A549 (cell line): ENCODE measurements at regions not wholly inside any gene's neighbourhood (a gene's known extent, or its start where the extent isn't known, plus 50 kb on each side); places are given as distances from the start of the nearest gene placed in this dataset.

Experiments
- ATAC-seq, 2 experiments: fragments of 200-7000 bp in 1 of 2; fragments of >200 bp in 1 of 2; cut with Nextera tagmentation in 1 of 2; cut with Tn5 transposase in 1 of 2; 3 replicates each; pipeline versions ENCODE4 v1.8.0 to v1.9.1; 2018 to 2020; ENCODE audit warnings: mild to moderate bottlenecking in 1 of 2, moderate library complexity in 1 of 2
- CTCF ChIA-PET: fragments of 300-600 bp; sonication (Branson Sonifier 250); formaldehyde crosslinking; extraction: SDS; loops from one replicate; lab custom pipeline; 2021; ENCODE audit warnings: antibody characterized with exemption, inconsistent platforms; lab: Yijun Ruan, JAX
- POLR2A ChIA-PET: fragments of 350-600 bp; formaldehyde crosslinking; extraction: SDS; loops from one replicate; lab custom pipeline; 2021; ENCODE audit warnings: antibody characterized with exemption, inconsistent platforms; lab: Yijun Ruan, JAX
- DNase-seq, 2 experiments: peaks; one replicate each; pipeline versions ENCODE4 v3.0.0 to v3.0.0-alpha.2; 2011 to 2016; ENCODE audit warnings: low read depth in 1 of 2, low spot score in 1 of 2
- FAIRE-seq: peaks from 2 replicates; lab custom pipeline; 2011; peaks lifted over from hg19 to GRCh38; lab: Jason Lieb, UNC
- H3K27ac ChIP-seq, 2 experiments: fragments of >200 bp; sonication (Bioruptor Twin); formaldehyde crosslinking; 3 replicates each; pipeline ENCODE4 v1.5.1; 2016 to 2017
- H3K4me1 ChIP-seq: fragments of >200 bp; sonication (Bioruptor Twin); formaldehyde crosslinking; 3 replicates; pipeline ENCODE4 v1.6.1; 2016
- H3K4me2 ChIP-seq: fragments of >200 bp; sonication (Bioruptor Twin); formaldehyde crosslinking; 3 replicates; pipeline ENCODE4 v1.6.1; 2016
- H3K4me3 ChIP-seq: fragments of >200 bp; sonication (Bioruptor Twin); formaldehyde crosslinking; 3 replicates; pipeline ENCODE4 v1.5.1; 2016
- H3K9me3 ChIP-seq: fragments of >200 bp; sonication (Bioruptor Twin); formaldehyde crosslinking; 3 replicates; pipeline ENCODE4 v1.6.1; 2016
- BHLHE40 ChIP-seq: IDR thresholded peaks from 2 replicates; pipeline ENCODE4 v1.6.1; 2012; ENCODE audit warnings: low read depth, low read length, inconsistent platforms
- CEBPB ChIP-seq, 2 experiments: fragments of >200 bp in 1 of 2; sonication (Bioruptor Twin) in 1 of 2; formaldehyde crosslinking in 1 of 2; IDR thresholded peaks; 2 replicates each; pipeline ENCODE4 v1.6.1; 2012 to 2016
- FOSB ChIP-seq: fragments of 250-450 bp; sonication (Bioruptor Pico); IDR thresholded peaks from 2 replicates; pipeline ENCODE4 v1.5.0; 2020; ENCODE audit warnings: mild to moderate bottlenecking, moderate library complexity
- FOXS1 ChIP-seq: fragments of 250-450 bp; sonication (Bioruptor Pico); IDR thresholded peaks from 2 replicates; pipeline ENCODE4 v1.5.0; 2020; ENCODE audit warnings: mild to moderate bottlenecking, moderate library complexity
- HDAC2 ChIP-seq: fragments of 200-600 bp; sonication (generic); IDR thresholded peaks from 2 replicates; pipeline ENCODE4 v1.6.1; 2016
- JUN ChIP-seq, 2 experiments: fragments of >200 bp; sonication (Bioruptor Twin); formaldehyde crosslinking; IDR thresholded peaks; 2 replicates in 1 of 2; 3 replicates in 1 of 2; pipeline ENCODE4 v1.6.1; 2016 to 2017
- KDM1A ChIP-seq: fragments of 200-600 bp; sonication (generic); IDR thresholded peaks from 2 replicates; pipeline ENCODE4 v1.6.1; 2016; ENCODE audit warnings: low read depth, mild to moderate bottlenecking
- KDM5A ChIP-seq: fragments of 200-600 bp; sonication (generic); IDR thresholded peaks from 2 replicates; pipeline ENCODE4 v1.6.1; 2016; ENCODE audit warnings: antibody characterized with exemption, mild to moderate bottlenecking
- MAFK ChIP-seq: fragments of 450-650 bp; IDR thresholded peaks from 2 replicates; pipeline ENCODE4 v1.6.1; 2014; ENCODE audit not compliant: partially characterized antibody
- NFE2L2 ChIP-seq: fragments of 150-350 bp; conservative IDR thresholded peaks from 2 replicates; pipeline ENCODE4 v1.6.1; 2014; ENCODE audit warnings: low read length
- PHF8 ChIP-seq: fragments of 200-600 bp; sonication (generic); IDR thresholded peaks from 2 replicates; pipeline ENCODE4 v1.6.1; 2016; ENCODE audit warnings: low read depth, mild to moderate bottlenecking, antibody characterized with exemption, moderate library complexity, borderline replicate concordance
- POLR2AphosphoS2 ChIP-seq: conservative IDR thresholded peaks from 2 replicates; pipeline ENCODE4 v1.6.1; 2012; ENCODE audit warnings: low read length, improper control_type of control experiment, inconsistent platforms
- RCOR1 ChIP-seq: fragments of 150-350 bp; IDR thresholded peaks from 2 replicates; pipeline ENCODE4 v1.6.1; 2014; ENCODE audit warnings: antibody characterized with exemption, low read length, low read depth
- RNF2 ChIP-seq: fragments of 200-600 bp; sonication (generic); IDR thresholded peaks from 2 replicates; pipeline ENCODE4 v1.6.1; 2016; ENCODE audit warnings: low read depth, mild to moderate bottlenecking, antibody characterized with exemption, moderate library complexity, borderline replicate concordance
- SMC3 ChIP-seq: fragments of >200 bp; sonication (Bioruptor Twin); formaldehyde crosslinking; IDR thresholded peaks from 3 replicates; pipeline ENCODE4 v1.6.1; 2018; ENCODE audit warnings: inconsistent platforms
- TFCP2L1 ChIP-seq: fragments of 250-450 bp; sonication (Bioruptor Pico); IDR thresholded peaks from 2 replicates; pipeline ENCODE4 v1.5.0; 2021; ENCODE audit warnings: mild to moderate bottlenecking
- ZNF302 ChIP-seq: fragments of 250-450 bp; sonication (Bioruptor Pico); IDR thresholded peaks from 2 replicates; pipeline ENCODE4 v1.9.0; 2021; ENCODE audit warnings: inconsistent platforms, mild to moderate bottlenecking, moderate library complexity
- WGBS: methylation state at CpG from one replicate; pipeline ENCODE4 v1.1.6; 2017; ENCODE audit errors: missing lambda C conversion rate; 5-methylcytosine and 5-hydroxymethylcytosine counted together
- TF ChIP-seq, protein P1 (sequence below): fragments of 200-600 bp; sonication (generic); IDR thresholded peaks from 2 replicates; pipeline ENCODE4 v1.6.1; 2016; ENCODE audit warnings: antibody characterized with exemption, mild to moderate bottlenecking, moderate library complexity
- TF ChIP-seq, protein P2 (sequence below): IDR thresholded peaks from 2 replicates; pipeline ENCODE4 v1.6.1; 2012
- TF ChIP-seq, protein P3 (sequence below): fragments of >200 bp; sonication (Bioruptor Twin); formaldehyde crosslinking; IDR thresholded peaks from 3 replicates; pipeline ENCODE4 v1.6.1; 2016
- TF ChIP-seq, protein P4 (sequence below): fragments of >200 bp; sonication (Bioruptor Twin); formaldehyde crosslinking; IDR thresholded peaks from 2 replicates; pipeline ENCODE4 v1.6.1; 2016

DNA sequence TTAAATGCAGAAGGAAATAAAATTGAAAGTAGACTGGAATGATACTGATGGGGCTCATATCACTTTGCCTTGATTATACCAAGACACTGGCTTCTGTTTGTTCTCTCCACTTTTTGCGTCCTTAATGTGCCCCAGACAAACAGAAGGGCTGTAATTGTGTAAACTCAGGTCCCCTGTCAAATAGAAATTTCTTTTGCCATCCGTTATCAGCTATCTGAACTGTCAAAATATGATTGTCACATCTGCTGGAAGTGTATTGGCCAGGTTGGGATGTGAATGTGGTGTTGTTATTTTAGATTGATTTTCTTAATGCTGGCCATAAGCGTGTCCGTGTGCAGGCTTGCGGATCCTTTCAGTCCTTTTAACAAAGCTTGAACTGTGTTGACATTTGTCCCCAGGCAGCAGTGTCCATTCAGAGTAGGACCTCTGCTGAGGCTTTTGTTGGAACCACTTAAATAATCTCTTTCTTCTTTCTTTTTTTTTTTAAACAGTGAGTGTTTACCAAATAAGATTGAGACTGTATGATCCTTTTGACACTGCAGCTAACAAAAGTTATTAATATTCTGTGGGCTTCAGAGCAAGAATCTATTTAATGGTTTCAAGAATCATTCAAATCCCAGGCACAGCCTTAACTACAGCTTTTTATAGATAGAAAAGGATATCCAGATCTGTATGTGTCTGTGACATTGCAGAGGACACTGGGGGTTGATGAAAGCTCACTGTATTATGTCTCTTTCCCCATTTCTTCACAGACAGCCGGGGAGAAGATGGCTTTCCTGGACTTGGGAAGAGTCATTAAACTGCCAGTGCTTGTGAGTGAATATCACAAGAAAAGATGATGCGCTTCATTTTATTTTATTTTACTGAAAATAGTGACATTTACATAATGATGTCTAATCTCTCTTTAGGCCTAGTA, 171.7 kb downstream of the ZNF608 start (continued):
- TF ChIP-seq POLR2AphosphoS2 (no peak), RCOR1 (no peak)

DNA sequence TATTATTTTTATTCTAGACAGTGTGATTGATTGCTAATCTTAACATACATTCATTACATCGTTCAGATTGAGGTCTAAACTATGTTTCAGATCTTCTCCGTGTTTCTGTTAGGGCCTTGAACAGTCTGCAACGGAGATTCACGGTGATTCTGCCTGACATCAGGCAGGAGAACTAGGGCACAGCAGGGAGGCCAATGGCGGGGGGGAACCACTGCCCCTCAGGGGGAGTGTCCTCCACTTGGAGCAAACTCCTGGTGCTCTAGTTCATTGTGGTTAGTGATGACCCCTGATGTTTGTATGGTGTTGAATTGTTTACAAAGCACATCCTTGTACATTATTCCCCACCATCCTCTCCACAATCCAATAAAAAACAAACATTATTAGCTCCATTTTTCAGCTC, 173.5 kb downstream of the ZNF608 start:
- POLR2A ChIA-PET: no interaction called here
- Histone ChIP-seq H3K9me3 (no peaks in the 10 kb centered on the region), H3K4me1 (no peaks in the 10 kb centered on the region)
- TF ChIP-seq KDM5A (no peak), FOXS1 (CRISPR knock-in tag) (no peak), SMC3 (no peak)
- TF ChIP-seq, protein P1, sequence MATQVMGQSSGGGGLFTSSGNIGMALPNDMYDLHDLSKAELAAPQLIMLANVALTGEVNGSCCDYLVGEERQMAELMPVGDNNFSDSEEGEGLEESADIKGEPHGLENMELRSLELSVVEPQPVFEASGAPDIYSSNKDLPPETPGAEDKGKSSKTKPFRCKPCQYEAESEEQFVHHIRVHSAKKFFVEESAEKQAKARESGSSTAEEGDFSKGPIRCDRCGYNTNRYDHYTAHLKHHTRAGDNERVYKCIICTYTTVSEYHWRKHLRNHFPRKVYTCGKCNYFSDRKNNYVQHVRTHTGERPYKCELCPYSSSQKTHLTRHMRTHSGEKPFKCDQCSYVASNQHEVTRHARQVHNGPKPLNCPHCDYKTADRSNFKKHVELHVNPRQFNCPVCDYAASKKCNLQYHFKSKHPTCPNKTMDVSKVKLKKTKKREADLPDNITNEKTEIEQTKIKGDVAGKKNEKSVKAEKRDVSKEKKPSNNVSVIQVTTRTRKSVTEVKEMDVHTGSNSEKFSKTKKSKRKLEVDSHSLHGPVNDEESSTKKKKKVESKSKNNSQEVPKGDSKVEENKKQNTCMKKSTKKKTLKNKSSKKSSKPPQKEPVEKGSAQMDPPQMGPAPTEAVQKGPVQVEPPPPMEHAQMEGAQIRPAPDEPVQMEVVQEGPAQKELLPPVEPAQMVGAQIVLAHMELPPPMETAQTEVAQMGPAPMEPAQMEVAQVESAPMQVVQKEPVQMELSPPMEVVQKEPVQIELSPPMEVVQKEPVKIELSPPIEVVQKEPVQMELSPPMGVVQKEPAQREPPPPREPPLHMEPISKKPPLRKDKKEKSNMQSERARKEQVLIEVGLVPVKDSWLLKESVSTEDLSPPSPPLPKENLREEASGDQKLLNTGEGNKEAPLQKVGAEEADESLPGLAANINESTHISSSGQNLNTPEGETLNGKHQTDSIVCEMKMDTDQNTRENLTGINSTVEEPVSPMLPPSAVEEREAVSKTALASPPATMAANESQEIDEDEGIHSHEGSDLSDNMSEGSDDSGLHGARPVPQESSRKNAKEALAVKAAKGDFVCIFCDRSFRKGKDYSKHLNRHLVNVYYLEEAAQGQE: no peak
- TF ChIP-seq, protein P2, sequence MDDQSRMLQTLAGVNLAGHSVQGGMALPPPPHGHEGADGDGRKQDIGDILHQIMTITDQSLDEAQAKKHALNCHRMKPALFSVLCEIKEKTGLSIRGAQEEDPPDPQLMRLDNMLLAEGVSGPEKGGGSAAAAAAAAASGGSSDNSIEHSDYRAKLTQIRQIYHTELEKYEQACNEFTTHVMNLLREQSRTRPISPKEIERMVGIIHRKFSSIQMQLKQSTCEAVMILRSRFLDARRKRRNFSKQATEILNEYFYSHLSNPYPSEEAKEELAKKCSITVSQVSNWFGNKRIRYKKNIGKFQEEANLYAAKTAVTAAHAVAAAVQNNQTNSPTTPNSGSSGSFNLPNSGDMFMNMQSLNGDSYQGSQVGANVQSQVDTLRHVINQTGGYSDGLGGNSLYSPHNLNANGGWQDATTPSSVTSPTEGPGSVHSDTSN: no peak
- TF ChIP-seq, all 56 proteins: peak for 0
- no peak for DNase-seq
- CTCF ChIA-PET: interaction anchor here (2.0 kb wide), 1 partner anchor 12 kb away, joined by 8 read pairs; no protein-coding TSS in a partner anchor
- no peak for ATAC-seq
- H3K4me2 ChIP-seq: no peak overlapping the region
- H3K4me3 ChIP-seq: no peak overlapping the region
- 69% methylated on average over 5 of the region's 5 CpGs for WGBS
- H3K27ac ChIP-seq: no peak overlapping the region
- FAIRE-seq: no peak

DNA sequence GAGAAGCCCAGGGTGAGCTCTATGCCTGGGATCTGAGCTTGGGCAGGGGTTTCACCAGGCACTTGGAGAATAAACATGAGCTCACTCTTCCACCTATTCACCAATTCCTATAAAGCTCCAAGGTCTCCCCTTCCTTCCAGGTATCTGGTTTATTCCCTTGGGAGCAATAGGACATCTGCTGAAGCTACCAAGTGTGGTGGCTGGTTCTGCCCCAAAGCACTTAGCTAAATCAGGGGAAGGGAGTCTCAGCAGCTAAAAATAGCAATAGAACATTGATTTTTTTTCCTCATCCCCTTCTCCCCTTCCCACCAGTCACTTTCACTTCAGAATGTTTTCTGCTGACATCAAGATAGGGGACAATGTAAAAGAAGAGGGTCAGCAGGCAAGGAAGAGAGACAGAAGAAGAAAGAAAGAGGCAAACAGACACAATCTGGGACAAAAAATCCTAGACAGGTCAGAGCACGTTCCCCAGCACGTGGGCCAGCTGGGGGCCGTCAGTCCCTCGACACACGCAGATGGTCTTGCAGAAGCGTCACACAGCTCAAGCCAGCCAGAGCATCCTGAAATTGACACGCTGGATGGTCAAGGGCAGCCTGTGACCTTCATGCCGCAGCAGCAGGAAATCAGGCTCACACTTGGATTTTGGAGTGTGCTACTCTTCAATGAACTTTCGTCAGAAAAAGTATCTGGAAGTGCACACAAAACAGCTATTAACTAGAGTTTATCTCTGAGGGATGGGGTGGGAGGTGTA, 176.0 kb downstream of the ZNF608 start:
- H3K4me2 ChIP-seq: no peak overlapping the region
- no peak overlapping the region for H3K4me3 ChIP-seq
- ATAC-seq (no peak), DNase-seq (no peak), FAIRE-seq (no peak)
- ChIA-PET CTCF (no interaction called here), POLR2A (no interaction called here)
- no peaks in the 10 kb centered on the region for H3K4me1 ChIP-seq
- no peak for TF ChIP-seq JUN (IDR thresholded peaks at IDR 0.05)
- no peak for TF ChIP-seq RNF2
- TF ChIP-seq CEBPB (IDR thresholded peaks at IDR 0.05): no peak
- no peak for TF ChIP-seq TFCP2L1
- TF ChIP-seq POLR2AphosphoS2: no peak
- WGBS: 81% methylated on average over 9 of the region's 9 CpGs
- H3K27ac ChIP-seq: no peak overlapping the region
- no peaks in the 10 kb centered on the region for H3K9me3 ChIP-seq

DNA sequence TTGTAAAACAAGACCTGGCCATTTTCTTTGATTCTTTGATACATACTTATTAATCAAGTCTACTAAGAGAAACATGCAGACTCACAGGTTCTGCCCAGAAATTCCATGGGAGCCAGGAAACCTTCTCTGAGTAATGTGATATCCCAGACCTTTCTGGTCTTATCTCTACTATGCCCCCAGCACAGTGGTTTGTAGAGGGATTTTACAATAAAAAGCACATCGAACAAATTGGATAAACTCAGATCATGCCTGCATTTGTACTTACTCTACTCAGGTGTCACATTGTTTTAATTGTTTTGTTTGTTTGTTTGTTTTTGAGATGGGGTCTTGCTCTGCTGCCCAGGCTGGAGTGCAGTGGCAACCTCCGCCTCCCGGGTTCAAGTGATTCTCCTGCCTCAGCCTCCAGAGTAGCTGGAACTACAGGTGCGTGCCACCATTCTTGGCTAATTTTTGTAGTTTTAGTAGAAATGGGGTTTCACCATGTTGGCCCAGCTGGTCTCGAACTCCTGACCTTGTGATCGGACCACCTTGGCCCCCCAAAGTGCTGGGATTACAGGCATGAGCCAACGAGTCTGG, 179.5 kb downstream of the ZNF608 start:
- no peak overlapping the region for H3K27ac ChIP-seq
- no peak overlapping the region for H3K4me2 ChIP-seq
- H3K9me3 ChIP-seq: no peaks in the 10 kb centered on the region
- no peak overlapping the region for H3K4me3 ChIP-seq
- CTCF ChIA-PET: no interaction called here
- 65% methylated on average over 7 of the region's 7 CpGs for WGBS
- ATAC-seq: no peak
- TF ChIP-seq KDM1A: no peak
- TF ChIP-seq, protein P3, sequence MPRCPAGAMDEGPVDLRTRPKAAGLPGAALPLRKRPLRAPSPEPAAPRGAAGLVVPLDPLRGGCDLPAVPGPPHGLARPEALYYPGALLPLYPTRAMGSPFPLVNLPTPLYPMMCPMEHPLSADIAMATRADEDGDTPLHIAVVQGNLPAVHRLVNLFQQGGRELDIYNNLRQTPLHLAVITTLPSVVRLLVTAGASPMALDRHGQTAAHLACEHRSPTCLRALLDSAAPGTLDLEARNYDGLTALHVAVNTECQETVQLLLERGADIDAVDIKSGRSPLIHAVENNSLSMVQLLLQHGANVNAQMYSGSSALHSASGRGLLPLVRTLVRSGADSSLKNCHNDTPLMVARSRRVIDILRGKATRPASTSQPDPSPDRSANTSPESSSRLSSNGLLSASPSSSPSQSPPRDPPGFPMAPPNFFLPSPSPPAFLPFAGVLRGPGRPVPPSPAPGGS: no peak
- TF ChIP-seq RCOR1: no peak
- TF ChIP-seq MAFK: no peak
- TF ChIP-seq FOSB: no peak
- no peak for TF ChIP-seq NFE2L2
- no peak for TF ChIP-seq PHF8
- no peak for TF ChIP-seq ZNF302 (CRISPR knock-in tag)
- no peak for TF ChIP-seq HDAC2
- no peak for TF ChIP-seq BHLHE40
- TF ChIP-seq, protein P2: no peak
- TF ChIP-seq KDM5A: no peak
- TF ChIP-seq JUN (IDR thresholded peaks at IDR 0.05): no peak
- TF ChIP-seq, protein P4, sequence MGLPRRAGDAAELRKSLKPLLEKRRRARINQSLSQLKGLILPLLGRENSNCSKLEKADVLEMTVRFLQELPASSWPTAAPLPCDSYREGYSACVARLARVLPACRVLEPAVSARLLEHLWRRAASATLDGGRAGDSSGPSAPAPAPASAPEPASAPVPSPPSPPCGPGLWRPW: no peak
- no peak for DNase-seq
- no peak for FAIRE-seq
- POLR2A ChIA-PET: no interaction called here
- no peaks in the 10 kb centered on the region for H3K4me1 ChIP-seq
